OCI-LY1 (cell line): ENCODE measurements at regions not wholly inside any gene's neighbourhood (a gene's known extent, or its start where the extent isn't known, plus 50 kb on each side); places are given as distances from the start of the nearest gene placed in this dataset.

Experiments used
- H2AFZ ChIP-seq: fragments of 200-600 bp; sonication (generic), shearing (Covaris generic); 2 replicates; pipeline ENCODE4 v1.6.0; 2014; ENCODE audit warnings: antibody characterized with exemption, mild to moderate bottlenecking, low read length
- H3F3A ChIP-seq: fragments of 200-600 bp; sonication (generic), shearing (Covaris generic); 2 replicates; pipeline ENCODE4 v1.6.0; 2014; ENCODE audit warnings: mild to moderate bottlenecking, antibody characterized with exemption, low read length, moderate library complexity; ENCODE audit not compliant: insufficient read depth
- H3K27ac ChIP-seq: fragments of 200-600 bp; sonication (generic); 2 replicates; pipeline ENCODE4 v1.5.1; 2014; ENCODE audit warnings: low read length, mixed run types, mild to moderate bottlenecking, low read depth; ENCODE audit not compliant: poor library complexity, severe bottlenecking
- H3K27me3 ChIP-seq: fragments of 200-600 bp; sonication (generic); 2 replicates; pipeline ENCODE4 v1.6.0; 2014; ENCODE audit warnings: antibody characterized with exemption, mild to moderate bottlenecking, low read length, moderate library complexity; ENCODE audit not compliant: insufficient read depth
- H3K36me3 ChIP-seq: fragments of 200-600 bp; sonication (generic); 2 replicates; pipeline ENCODE4 v1.6.1; 2014; ENCODE audit warnings: mild to moderate bottlenecking, antibody characterized with exemption, low read length, moderate library complexity, mixed read lengths; ENCODE audit not compliant: insufficient read depth
- H3K4me1 ChIP-seq: fragments of 200-600 bp; sonication (generic); 2 replicates; pipeline ENCODE4 v1.5.1; 2014; ENCODE audit warnings: mild to moderate bottlenecking, low read length, moderate library complexity; ENCODE audit not compliant: insufficient read depth, severe bottlenecking
- H3K4me2 ChIP-seq: fragments of 200-600 bp; sonication (generic), shearing (Covaris generic); 2 replicates; pipeline ENCODE4 v1.6.1; 2014; ENCODE audit warnings: low read length
- H3K4me3 ChIP-seq: fragments of 200-600 bp; sonication (generic); 2 replicates; pipeline ENCODE4 v1.5.1; 2014; ENCODE audit warnings: low read length, low read depth, mild to moderate bottlenecking, mixed read lengths; ENCODE audit not compliant: poor library complexity, severe bottlenecking
- H3K79me2 ChIP-seq: fragments of 200-600 bp; shearing (Covaris generic); 2 replicates; pipeline ENCODE4 v1.6.1; 2016; ENCODE audit warnings: mixed run types, low read length, mixed read lengths; ENCODE audit not compliant: insufficient read depth
- H3K9ac ChIP-seq: fragments of 200-600 bp; sonication (generic), shearing (Covaris generic); 2 replicates; pipeline ENCODE4 v1.6.1; 2014; ENCODE audit warnings: mild to moderate bottlenecking, low read length, mixed read lengths
- H3K9me2 ChIP-seq: fragments of 200-600 bp; sonication (generic), shearing (Covaris generic); 2 replicates; pipeline ENCODE4 v1.6.1; 2014; ENCODE audit warnings: low read depth, mild to moderate bottlenecking, low read length, mixed read lengths
- H3K9me3 ChIP-seq: fragments of 200-600 bp; shearing (Covaris generic); 2 replicates; pipeline ENCODE4 v1.6.1; 2014; ENCODE audit warnings: low read length, mixed read lengths
- H4K20me1 ChIP-seq: fragments of 200-600 bp; sonication (generic), shearing (Covaris generic); 2 replicates; pipeline ENCODE4 v1.6.0; 2016; ENCODE audit warnings: mild to moderate bottlenecking, low read length; ENCODE audit not compliant: insufficient read depth
- CTCF ChIP-seq: fragments of 200-600 bp; sonication (generic), shearing (Covaris generic); IDR thresholded peaks from 2 replicates; pipeline ENCODE4 v1.5.1; 2017; ENCODE audit warnings: mild to moderate bottlenecking, antibody characterized with exemption, low read length, moderate library complexity, mixed read lengths
- EZH2 ChIP-seq: fragments of 200-600 bp; sonication (generic), shearing (Covaris generic); IDR thresholded peaks from 2 replicates; pipeline ENCODE4 v1.8.0; 2017; ENCODE audit warnings: borderline replicate concordance, mixed run types, mild to moderate bottlenecking, antibody characterized with exemption, low read length, moderate library complexity, mixed read lengths

- no peak for TF ChIP-seq EZH2
- TF ChIP-seq CTCF: no peak
- Histone ChIP-seq H3K9ac (no peak overlapping the region), H3K79me2 (no peaks in the 10 kb centered on the region; the same call in 1 of the 2 replicates), H3K4me1 (no peaks in the 10 kb centered on the region), H3K4me2 (no peak overlapping the region), H3K27ac (no peak overlapping the region), H3K9me2 (no peaks in the 10 kb centered on the region), H3K36me3 (no peaks in the 10 kb centered on the region), H2AFZ (no peak overlapping the region), H3F3A (peaks cover 2% of the 10 kb centered on the region; the same call in 1 of the 2 replicates), H3K9me3 (no peaks in the 10 kb centered on the region), H3K27me3 (no peaks in the 10 kb centered on the region), H4K20me1 (no peaks in the 10 kb centered on the region), H3K4me3 (no peak overlapping the region)
Measured at GRCh38 chr12:42698213-42698612, 108.7 kb upstream of the PRICKLE1 start.

GRCh38 chr12:42696406-42697149 lies 107.0 kb upstream of the PRICKLE1 start:
- no peak overlapping the region for H2AFZ ChIP-seq
- H3K9me2 ChIP-seq: no peaks in the 10 kb centered on the region
- H3K9ac ChIP-seq: no peak overlapping the region
- no peaks in the 10 kb centered on the region for H3K27me3 ChIP-seq
- H3K36me3 ChIP-seq: no peaks in the 10 kb centered on the region
- H4K20me1 ChIP-seq: no peaks in the 10 kb centered on the region
- TF ChIP-seq EZH2 (no peak), CTCF (no peak)
- H3K4me2 ChIP-seq: no peak overlapping the region
- no peaks in the 10 kb centered on the region; the same call in 1 of the 2 replicates for H3K79me2 ChIP-seq
- peaks cover 2% of the 10 kb centered on the region; the same call in 1 of the 2 replicates for H3F3A ChIP-seq
- H3K27ac ChIP-seq: no peak overlapping the region
- H3K9me3 ChIP-seq: no peaks in the 10 kb centered on the region
- H3K4me1 ChIP-seq: no peaks in the 10 kb centered on the region
- H3K4me3 ChIP-seq: no peak overlapping the region

GRCh38 chr12:42695490-42695995 lies 106.0 kb upstream of the PRICKLE1 start:
- no peak overlapping the region for H2AFZ ChIP-seq
- no peaks in the 10 kb centered on the region for H3K9me3 ChIP-seq
- no peaks in the 10 kb centered on the region for H3K27me3 ChIP-seq
- no peak overlapping the region for H3K4me3 ChIP-seq
- H3K4me1 ChIP-seq: no peaks in the 10 kb centered on the region
- TF ChIP-seq EZH2 (no peak), CTCF (no peak)
- no peaks in the 10 kb centered on the region; the same call in 1 of the 2 replicates for H3K79me2 ChIP-seq
- no peak overlapping the region for H3K9ac ChIP-seq
- no peaks in the 10 kb centered on the region for H4K20me1 ChIP-seq
- H3K4me2 ChIP-seq: no peak overlapping the region
- H3K9me2 ChIP-seq: no peaks in the 10 kb centered on the region
- H3K36me3 ChIP-seq: no peaks in the 10 kb centered on the region
- no peak overlapping the region for H3K27ac ChIP-seq
- peaks cover 2% of the 10 kb centered on the region; the same call in 1 of the 2 replicates for H3F3A ChIP-seq
